CD14-positive monocyte (primary cell): ENCODE measurements at regions not wholly inside any gene's neighbourhood (a gene's known extent, or its start where the extent isn't known, plus 50 kb on each side); places are given as distances from the start of the nearest gene placed in this dataset.

Experiments used
- DNase-seq, 3 donors: peaks; one replicate each; pipeline ENCODE4 v3.0.0-alpha.2; 2011 to 2022
- H2AFZ ChIP-seq: 2 replicates; pipeline ENCODE4 v1.6.0; 2012; ENCODE audit warnings: mild to moderate bottlenecking, low read depth, low read length, inconsistent platforms; ENCODE audit not compliant: insufficient read depth, poor library complexity, severe bottlenecking
- H3K27ac ChIP-seq, 2 donors: 1 replicate in 1 of 2; 2 replicates in 1 of 2; pipeline ENCODE4 v1.5.1; 2012 to 2013; ENCODE audit warnings: low read length in 2 of 2, control low read depth in 1 of 2, inconsistent platforms in 1 of 2, low read depth in 1 of 2, mild to moderate bottlenecking in 1 of 2
- H3K27me3 ChIP-seq, 2 donors: one replicate each; pipeline versions ENCODE4 v1.6.0 to v1.6.1; 2011 to 2013; ENCODE audit warnings: low read length in 2 of 2; ENCODE audit not compliant: control insufficient read depth in 2 of 2, insufficient read depth in 2 of 2
- H3K36me3 ChIP-seq, 2 donors: replicated peaks in 1 of 2; 1 replicate in 1 of 2; 2 replicates in 1 of 2; pipeline versions ENCODE4 v1.5.1 to v1.6.1; 2012 to 2013; ENCODE audit warnings: low read length in 2 of 2, control low read depth in 1 of 2, inconsistent platforms in 1 of 2, mild to moderate bottlenecking in 1 of 2; ENCODE audit not compliant: insufficient read depth in 2 of 2, control insufficient read depth in 1 of 2
- H3K4me1 ChIP-seq, 2 donors: 1 replicate in 1 of 2; 2 replicates in 1 of 2; pipeline versions ENCODE4 v1.5.1 to v1.6.1; 2012 to 2013; ENCODE audit warnings: low read length in 2 of 2, control low read depth in 1 of 2, inconsistent platforms in 1 of 2, mild to moderate bottlenecking in 1 of 2, moderate library complexity in 1 of 2; ENCODE audit not compliant: insufficient read depth in 2 of 2, control insufficient read depth in 1 of 2
- H3K4me2 ChIP-seq: replicated peaks from 2 replicates; pipeline ENCODE3; 2012; ENCODE audit warnings: low read length, moderate library complexity, mild to moderate bottlenecking; ENCODE audit not compliant: poor library complexity, severe bottlenecking; ENCODE audit errors: extremely low read depth
- H3K4me3 ChIP-seq, 3 experiments: fragments of 200-600 bp in 1 of 3; sonication (generic) in 1 of 3; replicated peaks in 1 of 3; 1 replicate in 2 of 3; 2 replicates in 1 of 3; pipeline ENCODE4 v1.5.1; 2011 to 2013; ENCODE audit warnings: low read length in 3 of 3, mild to moderate bottlenecking in 3 of 3, control low read depth in 2 of 3, low read depth in 2 of 3, inconsistent platforms in 1 of 3, moderate library complexity in 1 of 3
- H3K79me2 ChIP-seq: 2 replicates; pipeline ENCODE4 v1.6.0; 2012; ENCODE audit warnings: mild to moderate bottlenecking, control low read depth, inconsistent platforms, low read length, moderate library complexity; ENCODE audit not compliant: insufficient read depth
- H3K9ac ChIP-seq: 2 replicates; pipeline ENCODE4 v1.6.0; 2017; ENCODE audit warnings: low read length, mild to moderate bottlenecking; ENCODE audit not compliant: insufficient read depth, poor library complexity, severe bottlenecking
- H3K9me3 ChIP-seq, 2 donors: replicated peaks in 1 of 2; 1 replicate in 1 of 2; 2 replicates in 1 of 2; pipeline versions ENCODE4 v1.5.1 to v1.6.1; 2012 to 2013; ENCODE audit warnings: low read length in 2 of 2, control low read depth in 1 of 2; ENCODE audit not compliant: control insufficient read depth in 1 of 2, insufficient read depth in 1 of 2
- H4K20me1 ChIP-seq: 2 replicates; pipeline ENCODE4 v1.6.0; 2012; ENCODE audit warnings: mild to moderate bottlenecking, low read length, control low read depth, moderate library complexity; ENCODE audit not compliant: insufficient read depth
- H3K27ac Mint-ChIP-seq, 7 donors: one replicate each; pipeline ENCODE4 v1.8.0; 2020; ENCODE audit warnings: mild to moderate bottlenecking in 7 of 7, mixed read lengths in 7 of 7, moderate library complexity in 6 of 7, inconsistent platforms in 2 of 7
- H3K27me3 Mint-ChIP-seq, 3 donors: one replicate each; pipeline ENCODE4 v1.8.0; 2021 to 2022; ENCODE audit warnings: low read depth in 3 of 3, mild to moderate bottlenecking in 3 of 3, mixed read lengths in 3 of 3, moderate library complexity in 3 of 3, inconsistent platforms in 1 of 3
- H3K36me3 Mint-ChIP-seq, 2 donors: one replicate each; pipeline ENCODE4 v1.8.0; 2020; ENCODE audit warnings: mixed read lengths in 2 of 2, inconsistent platforms in 1 of 2, mild to moderate bottlenecking in 1 of 2
- H3K4me1 Mint-ChIP-seq: one replicate; pipeline ENCODE4 v1.8.0; 2020; ENCODE audit warnings: mild to moderate bottlenecking, mixed read lengths
- H3K4me3 Mint-ChIP-seq, 2 donors: one replicate each; pipeline ENCODE4 v1.8.0; 2020; ENCODE audit warnings: mild to moderate bottlenecking in 2 of 2, mixed read lengths in 2 of 2, moderate library complexity in 1 of 2
- H3K9me3 Mint-ChIP-seq, 7 donors: one replicate each; pipeline ENCODE4 v1.8.0; 2020 to 2022; ENCODE audit warnings: mixed read lengths in 7 of 7, mild to moderate bottlenecking in 6 of 7, moderate library complexity in 6 of 7, inconsistent platforms in 2 of 7
- WGBS: methylation state at CpG from one replicate; pipeline ENCODE4 v1.1.5; 2013; ENCODE audit warnings: missing lambda C conversion rate; ENCODE audit not compliant: insufficient coverage; 5-methylcytosine and 5-hydroxymethylcytosine counted together
- intact Hi-C, 2 donors: fragments of 100-400 bp; cut with micrococcal nuclease; formaldehyde crosslinking; loops; one replicate each; pipeline versions ENCODE4 v1.15.0 to v1.15.1; 2023
- TF ChIP-seq, protein P1 (sequence below): fragments of 200-600 bp; IDR thresholded peaks from one replicate; pipeline ENCODE4 v1.8.0; 2022; ENCODE audit warnings: antibody characterized with exemption, mild to moderate bottlenecking

DNA sequence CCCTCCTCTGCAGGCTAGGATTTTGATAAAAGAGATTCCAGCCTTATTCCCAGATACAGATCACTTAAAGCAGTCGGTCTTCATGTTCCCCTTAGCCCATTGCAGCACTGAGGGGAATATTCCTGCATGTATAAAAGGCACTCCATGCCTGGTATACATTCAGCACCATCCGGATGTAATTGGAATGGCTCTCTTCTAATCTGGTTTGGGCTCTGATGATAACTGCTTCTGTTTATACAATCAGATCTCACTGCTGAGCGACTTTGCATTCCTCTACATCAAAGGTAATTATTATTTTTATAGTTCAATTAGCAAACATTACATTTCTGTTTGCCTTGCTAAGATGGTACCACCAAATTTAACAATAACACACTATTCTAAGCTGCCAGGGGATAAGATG lies 746.9 kb upstream of the CELF4 start:
- Histone ChIP-seq H3K27ac (no peak overlapping the region), H3K9me3 (peaks cover 0 to 6% of the 10 kb centered on the region in 2 donors), H3K4me3 (no peak overlapping the region), H3K4me1 (no peaks in the 10 kb centered on the region), H3K9ac (no peak overlapping the region), H2AFZ (no peak overlapping the region), H3K79me2 (no peaks in the 10 kb centered on the region), H3K36me3 (no peaks in the 10 kb centered on the region), H4K20me1 (no peaks in the 10 kb centered on the region), H3K4me2 (no peak overlapping the region), H3K27me3 (no peaks in the 10 kb centered on the region)
- TF ChIP-seq, protein P1, sequence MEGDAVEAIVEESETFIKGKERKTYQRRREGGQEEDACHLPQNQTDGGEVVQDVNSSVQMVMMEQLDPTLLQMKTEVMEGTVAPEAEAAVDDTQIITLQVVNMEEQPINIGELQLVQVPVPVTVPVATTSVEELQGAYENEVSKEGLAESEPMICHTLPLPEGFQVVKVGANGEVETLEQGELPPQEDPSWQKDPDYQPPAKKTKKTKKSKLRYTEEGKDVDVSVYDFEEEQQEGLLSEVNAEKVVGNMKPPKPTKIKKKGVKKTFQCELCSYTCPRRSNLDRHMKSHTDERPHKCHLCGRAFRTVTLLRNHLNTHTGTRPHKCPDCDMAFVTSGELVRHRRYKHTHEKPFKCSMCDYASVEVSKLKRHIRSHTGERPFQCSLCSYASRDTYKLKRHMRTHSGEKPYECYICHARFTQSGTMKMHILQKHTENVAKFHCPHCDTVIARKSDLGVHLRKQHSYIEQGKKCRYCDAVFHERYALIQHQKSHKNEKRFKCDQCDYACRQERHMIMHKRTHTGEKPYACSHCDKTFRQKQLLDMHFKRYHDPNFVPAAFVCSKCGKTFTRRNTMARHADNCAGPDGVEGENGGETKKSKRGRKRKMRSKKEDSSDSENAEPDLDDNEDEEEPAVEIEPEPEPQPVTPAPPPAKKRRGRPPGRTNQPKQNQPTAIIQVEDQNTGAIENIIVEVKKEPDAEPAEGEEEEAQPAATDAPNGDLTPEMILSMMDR, result no peak
- 60% methylated on average over 1 of the region's 3 CpGs for WGBS
- no peak for DNase-seq
- intact Hi-C loops, result no loop called here
- Mint-ChIP-seq H3K27me3 (no peaks in the 10 kb centered on the region), H3K9me3 (peaks cover 0 to 9% (median 3%) of the 10 kb centered on the region in 7 donors), H3K4me1 (no peaks in the 10 kb centered on the region), H3K27ac (no peak overlapping the region), H3K36me3 (no peaks in the 10 kb centered on the region), H3K4me3 (no peak overlapping the region)

DNA sequence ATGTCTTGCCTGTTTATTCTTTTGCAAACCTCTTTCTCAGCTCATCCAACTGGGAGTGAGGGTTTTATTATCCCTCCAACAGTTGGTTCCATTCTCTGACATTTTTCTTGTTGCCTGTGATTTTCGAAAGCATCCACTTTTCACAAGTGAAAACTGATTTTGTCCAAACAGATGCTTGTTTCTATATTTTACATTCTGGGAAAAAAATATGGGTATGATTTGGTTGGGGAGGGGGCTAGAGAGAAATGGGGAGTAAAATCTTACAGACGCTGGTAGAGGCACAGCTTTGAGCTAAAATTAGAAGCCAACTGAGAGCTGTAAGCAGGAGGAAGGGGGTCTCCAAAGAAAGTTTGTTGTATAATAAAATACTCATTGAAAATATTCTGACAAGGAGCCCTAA lies 745.3 kb upstream of the CELF4 start:
- no peaks in the 10 kb centered on the region for H3K27me3 Mint-ChIP-seq
- Histone ChIP-seq H3K4me1 (no peaks in the 10 kb centered on the region), H3K79me2 (no peaks in the 10 kb centered on the region), H3K9ac (no peak overlapping the region), H2AFZ (no peak overlapping the region), H3K4me3 (no peak overlapping the region), H3K36me3 (no peaks in the 10 kb centered on the region), H3K9me3 (peaks cover 0 to 4% of the 10 kb centered on the region in 2 donors), H3K27me3 (no peaks in the 10 kb centered on the region), H3K4me2 (no peak overlapping the region), H3K27ac (no peak overlapping the region), H4K20me1 (no peaks in the 10 kb centered on the region)
- DNase-seq, result no peak
- no peak overlapping the region for H3K4me3 Mint-ChIP-seq
- no CpG with 5 or more reads among the region's 2 CpGs for WGBS
- no peaks in the 10 kb centered on the region for H3K36me3 Mint-ChIP-seq
- H3K27ac Mint-ChIP-seq, result no peak overlapping the region
- intact Hi-C loops, result no loop called here
- H3K9me3 Mint-ChIP-seq, result peaks cover 0 to 12% (median 4%) of the 10 kb centered on the region in 7 donors
- H3K4me1 Mint-ChIP-seq, result no peaks in the 10 kb centered on the region
- TF ChIP-seq, protein P1, result no peak
